HG03045 (cell line): ENCODE measurements at regions not wholly inside any gene's neighbourhood (a gene's known extent, or its start where the extent isn't known, plus 50 kb on each side); places are given as distances from the start of the nearest gene placed in this dataset.

Experiments
- ATAC-seq: cut with Tn5 transposase; IDR thresholded peaks from one replicate; pipeline ENCODE4 v1.9.1; 2021; ENCODE audit warnings: mild to moderate bottlenecking, moderate library complexity; ENCODE audit not compliant: unreplicated experiment

GRCh38 chr4:101596781-101597552 lies 193.6 kb upstream of the BANK1 start:
- ATAC-seq = no peak

- ATAC-seq = no peak
Observed at GRCh38 chr4:101594588-101594987, 195.9 kb upstream of the BANK1 start.

- ATAC-seq = no peak
Observed at GRCh38 chr4:101593666-101594065, 196.9 kb upstream of the BANK1 start.

- ATAC-seq = no peak
Observed at GRCh38 chr4:101584306-101584705, 206.2 kb upstream of the BANK1 start.

GRCh38 chr4:101563126-101563525 lies 215.8 kb upstream of the PPP3CA start:
- ATAC-seq = no peak

- ATAC-seq = no peak
Observed at GRCh38 chr4:101556842-101557241, 209.5 kb upstream of the PPP3CA start.

- no peak for ATAC-seq
Observed at GRCh38 chr4:101555341-101555880, 208.1 kb upstream of the PPP3CA start.

GRCh38 chr4:101540336-101540735 lies 193.0 kb upstream of the PPP3CA start:
- ATAC-seq = no peak

GRCh38 chr4:101528526-101528925 lies 181.2 kb upstream of the PPP3CA start:
- no peak for ATAC-seq

- peak; percentile 72 for ATAC-seq
Observed at GRCh38 chr4:101527188-101527587, 179.9 kb upstream of the PPP3CA start.

- ATAC-seq = no peak
Observed at GRCh38 chr4:101515566-101515965, 168.2 kb upstream of the PPP3CA start.

GRCh38 chr4:101515099-101515498 lies 167.8 kb upstream of the PPP3CA start:
- no peak for ATAC-seq

- no peak for ATAC-seq
Observed at GRCh38 chr4:101512416-101512815, 165.1 kb upstream of the PPP3CA start.

GRCh38 chr4:101501421-101501820 lies 154.1 kb upstream of the PPP3CA start:
- no peak for ATAC-seq

GRCh38 chr4:101500742-101501141 lies 153.4 kb upstream of the PPP3CA start:
- no peak for ATAC-seq

- ATAC-seq = no peak
Observed at GRCh38 chr4:101475246-101475645, 127.9 kb upstream of the PPP3CA start.

- no peak for ATAC-seq
Observed at GRCh38 chr4:101471201-101471600, 123.9 kb upstream of the PPP3CA start.

GRCh38 chr4:101464596-101464995 lies 117.3 kb upstream of the PPP3CA start:
- no peak for ATAC-seq

- no peak for ATAC-seq
Observed at GRCh38 chr4:101458914-101459313, 111.6 kb upstream of the PPP3CA start.

- ATAC-seq = no peak
Observed at GRCh38 chr4:101458473-101458872, 111.1 kb upstream of the PPP3CA start.

- ATAC-seq = no peak
Observed at GRCh38 chr4:101451086-101451485, 103.8 kb upstream of the PPP3CA start.

GRCh38 chr4:101441446-101441845 lies 94.1 kb upstream of the PPP3CA start:
- ATAC-seq = no peak

- no peak for ATAC-seq
Observed at GRCh38 chr4:101439926-101440325, 92.6 kb upstream of the PPP3CA start.
